NB4 (cell line): ENCODE measurements at regions not wholly inside any gene's neighbourhood (a gene's known extent, or its start where the extent isn't known, plus 50 kb on each side); places are given as distances from the start of the nearest gene placed in this dataset.

Source experiments
- MYC ChIP-seq: IDR thresholded peaks from 2 replicates; pipeline ENCODE4 v1.6.1; 2011; ENCODE audit warnings: low read depth, low read length
- POLR2A ChIP-seq: IDR thresholded peaks from 2 replicates; pipeline ENCODE4 v1.6.1; 2011; ENCODE audit warnings: mild to moderate bottlenecking; ENCODE audit not compliant: insufficient read length; ENCODE audit errors: extremely low read depth
- TF ChIP-seq, protein P1 (sequence below): IDR thresholded peaks from one replicate; pipeline ENCODE4 v1.5.1; 2012; ENCODE audit warnings: low read depth, low read length
- TF ChIP-seq, protein P2 (sequence below): IDR thresholded peaks from 2 replicates; pipeline ENCODE4 v1.6.1; 2011; ENCODE audit warnings: low read depth, low read length

DNA sequence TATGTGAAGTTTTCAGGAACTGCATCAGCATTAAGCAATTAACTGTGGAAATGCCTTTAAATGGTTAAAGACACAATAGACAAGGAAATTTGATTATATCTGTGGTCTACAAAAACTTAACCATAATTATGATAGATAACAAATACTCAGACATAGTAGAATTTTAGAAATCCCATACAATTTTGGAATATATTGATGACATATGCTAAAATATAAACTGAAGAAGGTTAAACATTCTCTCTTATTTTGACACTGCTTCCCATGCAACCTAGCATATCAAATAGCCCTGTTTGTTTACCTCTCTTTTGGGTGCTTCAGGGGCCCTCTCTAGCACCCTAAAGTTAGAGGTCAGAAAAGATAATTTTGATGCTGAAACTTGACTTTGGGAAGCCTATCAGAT, 1274.8 kb upstream of the SLC39A10 start:
- TF ChIP-seq MYC (no peak), POLR2A (no peak)
- TF ChIP-seq, protein P1, sequence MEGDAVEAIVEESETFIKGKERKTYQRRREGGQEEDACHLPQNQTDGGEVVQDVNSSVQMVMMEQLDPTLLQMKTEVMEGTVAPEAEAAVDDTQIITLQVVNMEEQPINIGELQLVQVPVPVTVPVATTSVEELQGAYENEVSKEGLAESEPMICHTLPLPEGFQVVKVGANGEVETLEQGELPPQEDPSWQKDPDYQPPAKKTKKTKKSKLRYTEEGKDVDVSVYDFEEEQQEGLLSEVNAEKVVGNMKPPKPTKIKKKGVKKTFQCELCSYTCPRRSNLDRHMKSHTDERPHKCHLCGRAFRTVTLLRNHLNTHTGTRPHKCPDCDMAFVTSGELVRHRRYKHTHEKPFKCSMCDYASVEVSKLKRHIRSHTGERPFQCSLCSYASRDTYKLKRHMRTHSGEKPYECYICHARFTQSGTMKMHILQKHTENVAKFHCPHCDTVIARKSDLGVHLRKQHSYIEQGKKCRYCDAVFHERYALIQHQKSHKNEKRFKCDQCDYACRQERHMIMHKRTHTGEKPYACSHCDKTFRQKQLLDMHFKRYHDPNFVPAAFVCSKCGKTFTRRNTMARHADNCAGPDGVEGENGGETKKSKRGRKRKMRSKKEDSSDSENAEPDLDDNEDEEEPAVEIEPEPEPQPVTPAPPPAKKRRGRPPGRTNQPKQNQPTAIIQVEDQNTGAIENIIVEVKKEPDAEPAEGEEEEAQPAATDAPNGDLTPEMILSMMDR = no peak
- TF ChIP-seq, protein P2, sequence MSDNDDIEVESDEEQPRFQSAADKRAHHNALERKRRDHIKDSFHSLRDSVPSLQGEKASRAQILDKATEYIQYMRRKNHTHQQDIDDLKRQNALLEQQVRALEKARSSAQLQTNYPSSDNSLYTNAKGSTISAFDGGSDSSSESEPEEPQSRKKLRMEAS = no peak
